NCI-H2081 (cell line): ENCODE measurements at regions not wholly inside any gene's neighbourhood (a gene's known extent, or its start where the extent isn't known, plus 50 kb on each side); places are given as distances from the start of the nearest gene placed in this dataset.
"Not testable (repeated sequence)": the region's sequence is repeated elsewhere in the genome, so short reads cannot be mapped to it uniquely, and the experiment has no call there.

Experiments
- DNase-seq, 2 experiments: peaks; one replicate each; lab custom pipeline; 2025; lab: John Stamatoyannopoulos, UW

GRCh38 chr3:128549283-128550112 is 56.5 kb upstream of the GATA2 start:
- DNase-seq: no peak

DNA sequence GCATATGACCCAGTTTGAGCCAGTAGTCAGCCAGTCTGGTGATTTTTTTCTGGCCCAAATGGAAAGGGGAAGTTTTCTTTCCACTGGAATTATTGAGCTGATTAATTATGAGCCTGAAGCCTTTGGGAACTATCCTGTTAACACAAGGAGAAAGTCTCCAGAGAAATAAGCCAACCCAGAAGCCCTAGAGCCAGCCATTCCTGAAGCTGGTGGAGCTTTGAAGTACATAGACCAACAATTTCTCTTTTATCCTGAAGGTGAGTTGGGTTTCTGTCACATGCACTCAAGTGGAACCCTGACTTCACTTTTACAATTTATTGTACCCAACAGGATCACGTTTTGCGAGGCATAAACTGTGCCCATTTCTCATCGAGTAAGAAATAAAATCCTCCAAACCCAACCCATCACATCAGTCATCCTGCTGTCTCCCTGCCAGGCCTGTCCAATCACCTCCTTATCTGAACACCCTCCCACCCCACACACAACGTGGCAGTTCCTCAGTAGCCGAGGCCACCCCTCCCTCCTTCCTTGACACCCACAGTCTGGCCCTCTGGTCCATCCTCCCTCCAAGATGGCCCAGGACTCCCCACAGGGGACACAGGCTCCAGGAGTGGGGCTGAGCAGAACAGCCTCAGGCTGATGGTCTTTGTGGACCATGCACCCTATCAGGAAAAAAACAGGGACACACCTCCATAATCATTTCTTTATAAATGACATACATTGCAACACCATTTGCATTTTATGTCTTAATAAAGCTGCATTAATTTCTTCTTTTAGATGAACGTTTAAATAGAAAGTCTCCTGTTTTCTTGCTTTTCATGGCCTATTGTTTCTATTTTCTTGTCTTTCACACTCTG is 55.7 kb upstream of the GATA2 start:
- DNase-seq: no peak

GRCh38 chr3:128548021-128548420 is 55.0 kb upstream of the GATA2 start:
- no peak for DNase-seq

GRCh38 chr3:128547368-128547987 is 54.5 kb upstream of the GATA2 start:
- DNase-seq: no peak

GRCh38 chr3:128546646-128547045 is 53.6 kb upstream of the GATA2 start:
- DNase-seq: no peak

DNA sequence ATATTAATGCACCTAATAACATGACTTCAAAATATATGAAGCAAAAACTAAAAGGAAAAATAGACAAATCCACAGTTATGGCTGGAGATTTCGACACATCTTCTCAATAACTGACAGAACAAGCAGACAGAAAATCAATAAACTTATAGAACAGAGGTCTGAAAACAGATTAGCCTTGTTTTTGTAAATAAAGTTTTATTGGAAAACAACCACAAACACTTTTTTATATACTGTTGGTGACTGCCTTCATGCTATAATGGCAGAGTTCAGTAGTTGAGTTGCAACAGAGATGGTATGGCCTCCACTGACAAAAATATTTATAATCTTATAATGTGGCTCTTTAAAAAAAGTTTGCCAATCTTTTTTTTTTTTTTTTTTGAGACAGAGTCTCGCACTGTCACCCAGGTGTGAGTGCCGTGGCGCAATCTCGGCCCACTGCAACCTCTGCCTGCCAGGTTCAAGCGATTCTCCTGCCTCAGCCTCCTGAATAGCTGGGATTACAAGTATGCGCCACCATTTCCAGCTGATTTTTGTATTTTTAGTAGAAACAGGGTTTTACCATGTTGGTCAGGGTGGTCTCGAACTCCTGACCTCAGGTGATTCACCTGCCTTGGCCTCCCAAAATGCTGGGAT is 52.2 kb upstream of the GATA2 start:
- DNase-seq: no peak

DNA sequence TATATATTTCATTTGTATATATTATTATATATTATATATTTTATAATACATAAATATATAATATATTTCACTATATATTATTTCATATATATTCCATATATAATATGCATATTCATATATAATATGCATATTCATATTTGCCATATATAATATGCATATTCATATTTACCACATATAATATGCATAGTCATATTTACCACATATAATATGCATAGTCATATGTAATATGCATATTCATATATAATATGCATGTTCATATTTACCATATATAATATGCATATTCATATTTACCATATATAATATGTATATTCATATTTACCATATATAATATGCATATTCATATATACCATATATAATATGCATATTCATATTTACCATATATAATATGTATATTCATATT is 51.2 kb upstream of the GATA2 start:
- DNase-seq: no peak

DNA sequence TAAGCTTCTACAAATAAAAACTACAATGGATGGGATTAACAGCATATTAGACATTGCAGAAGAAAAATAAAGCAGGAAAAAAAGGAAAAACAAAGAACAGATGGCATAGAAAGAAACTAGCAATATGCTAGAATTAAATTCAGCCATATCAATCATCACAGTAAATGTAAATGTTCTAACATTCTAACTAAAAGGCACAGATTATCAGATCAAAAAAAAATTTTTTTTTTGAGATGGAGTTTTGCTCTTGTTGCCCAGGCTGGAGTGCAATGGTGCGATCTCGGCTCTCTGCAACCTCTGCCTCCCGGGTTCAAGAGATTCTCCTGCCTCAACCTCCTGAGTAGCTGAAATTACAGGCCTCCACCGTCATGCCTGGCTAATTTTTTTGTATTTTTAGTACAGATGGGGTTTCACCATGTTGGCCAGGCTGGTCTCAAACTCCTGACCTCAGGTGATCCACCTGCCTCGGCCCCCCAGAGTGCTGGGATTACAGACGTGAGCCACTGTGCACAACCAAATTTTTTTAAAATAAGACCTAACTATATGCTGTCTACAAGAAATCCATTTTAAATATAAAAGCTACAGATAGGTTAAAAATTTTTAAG is 50.7 kb upstream of the GATA2 start:
- DNase-seq: not testable (repeated sequence)
